GM19395 (cell line): ENCODE measurements at regions not wholly inside any gene's neighbourhood (a gene's known extent, or its start where the extent isn't known, plus 50 kb on each side); places are given as distances from the start of the nearest gene placed in this dataset.
"Not testable (repeated sequence)": the region's sequence is repeated elsewhere in the genome, so short reads cannot be mapped to it uniquely, and the experiment has no call there.

Source experiments
- ATAC-seq: cut with Tn5 transposase; IDR thresholded peaks from one replicate; pipeline ENCODE4 v1.9.1; 2021; ENCODE audit warnings: mild to moderate bottlenecking, moderate library complexity; ENCODE audit not compliant: unreplicated experiment

DNA sequence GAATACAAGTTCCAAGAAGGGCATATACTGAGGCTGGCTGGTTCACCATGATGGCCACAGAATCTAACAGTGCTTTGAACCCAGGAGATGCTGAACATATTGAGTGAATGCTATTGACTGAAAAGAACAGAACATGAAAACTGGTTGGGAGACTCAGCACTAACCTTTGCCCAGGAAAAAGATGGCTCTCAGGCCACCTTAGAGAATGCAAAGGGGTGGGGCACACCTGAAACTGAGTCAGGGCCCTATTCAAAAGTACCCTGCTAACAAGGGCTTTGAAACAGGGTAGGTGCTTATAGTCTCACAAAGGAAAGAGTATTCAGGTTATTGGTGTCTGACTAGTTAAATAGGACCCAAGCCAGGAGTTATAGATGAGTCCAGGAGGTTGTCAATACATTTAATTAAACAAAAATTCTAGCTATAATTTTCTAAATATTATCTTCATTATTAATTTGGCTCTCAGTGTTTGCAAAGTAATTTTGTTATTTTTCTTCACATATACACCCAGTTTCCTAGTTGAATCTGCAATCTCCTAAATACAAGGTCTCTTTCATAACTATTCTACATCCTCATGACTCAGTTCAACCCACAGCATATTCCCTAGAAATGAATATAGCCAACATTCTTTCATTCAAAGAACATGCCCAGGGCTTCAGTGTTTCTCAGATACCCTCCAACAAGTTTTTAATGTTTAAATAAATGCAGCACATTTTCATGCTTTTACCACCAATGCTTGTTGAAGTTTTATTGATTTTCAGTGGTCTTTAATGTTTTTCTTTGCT, 144.2 kb upstream of the RAPGEF2 start:
- ATAC-seq, result no peak

DNA sequence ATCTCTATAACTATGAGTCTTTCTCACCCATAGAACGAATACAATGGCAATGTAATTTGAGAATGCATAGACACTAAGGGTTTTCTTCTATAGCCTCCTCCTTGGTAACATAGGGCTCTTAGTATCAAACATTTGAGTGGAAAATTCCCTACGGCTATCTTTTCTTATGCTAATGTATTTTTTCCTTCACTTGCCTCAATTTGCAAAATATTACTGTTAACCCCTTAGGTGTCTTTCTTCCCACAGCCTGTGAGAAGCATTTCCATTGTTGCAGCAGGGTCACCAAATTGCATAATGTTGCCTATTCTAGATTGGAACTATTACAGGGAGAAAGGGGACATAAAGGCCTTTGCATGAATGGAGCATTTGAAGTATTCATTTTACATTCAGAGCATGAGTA, 140.5 kb upstream of the RAPGEF2 start:
- no peak for ATAC-seq

DNA sequence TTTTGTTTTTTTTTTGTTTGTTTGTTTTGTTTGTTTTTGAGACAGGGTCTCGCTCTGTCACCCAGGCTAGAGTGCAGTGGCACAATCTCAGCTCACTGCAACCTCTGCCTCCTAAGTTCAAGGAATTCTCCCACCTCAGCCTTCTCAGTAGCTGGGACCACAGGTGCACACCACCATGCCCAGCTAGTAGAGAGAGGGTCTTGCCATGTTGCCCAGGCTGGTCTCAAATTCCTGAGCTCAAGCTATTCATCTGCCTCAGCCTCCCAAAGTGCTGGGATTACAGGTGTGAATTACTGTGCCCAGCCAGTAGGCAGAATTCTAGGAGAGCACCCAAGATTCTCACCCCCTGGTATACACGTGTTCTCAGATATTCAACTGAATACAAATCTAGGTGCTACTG, 139.6 kb upstream of the RAPGEF2 start:
- ATAC-seq, result not testable (repeated sequence)

DNA sequence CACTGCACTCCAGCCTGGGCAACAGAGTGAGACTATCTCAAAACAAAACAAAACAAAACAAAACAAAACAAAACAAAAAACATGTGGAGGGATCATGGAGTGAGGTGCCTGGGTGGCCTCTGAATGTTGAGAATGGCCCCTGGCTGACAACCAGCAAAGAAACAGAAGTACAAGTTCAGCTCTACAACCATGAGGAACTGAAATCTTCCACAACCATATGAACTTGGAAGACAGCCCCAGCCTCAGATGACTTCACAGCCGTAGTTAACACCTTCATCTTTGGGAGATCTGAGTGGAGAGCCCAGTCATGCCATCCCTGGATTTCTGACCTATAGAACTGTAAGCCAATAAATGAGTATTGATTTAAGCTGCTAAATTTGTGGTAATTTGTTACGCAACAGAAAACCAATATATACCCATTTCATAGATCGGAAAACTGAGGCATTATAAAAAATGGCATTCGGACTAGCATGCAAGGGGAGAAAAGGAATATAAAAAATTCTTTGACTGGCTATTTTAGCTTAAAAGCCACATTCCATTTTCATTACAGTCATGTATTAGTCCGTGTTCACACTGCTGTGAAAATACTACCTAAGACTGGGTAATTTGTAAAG, 138.7 kb upstream of the RAPGEF2 start:
- no peak for ATAC-seq

DNA sequence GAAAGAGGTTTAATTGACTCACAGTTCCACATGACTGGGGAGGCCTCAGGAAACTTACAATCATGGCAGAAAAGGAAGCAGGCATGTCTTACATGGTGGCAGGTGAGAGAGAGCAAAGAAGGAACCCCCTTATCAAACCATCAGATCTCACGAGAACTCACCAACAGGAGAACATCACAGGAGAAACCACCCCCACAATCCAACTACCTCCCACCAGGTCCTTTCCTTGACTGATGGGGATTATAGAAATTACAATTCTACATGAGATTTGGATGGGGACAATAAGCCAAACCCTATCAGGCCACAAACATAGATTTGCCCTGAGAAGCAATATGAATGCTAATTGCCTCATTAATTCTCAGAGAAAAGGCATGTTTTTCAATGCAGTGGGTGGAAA, 138.2 kb upstream of the RAPGEF2 start:
- no peak for ATAC-seq

DNA sequence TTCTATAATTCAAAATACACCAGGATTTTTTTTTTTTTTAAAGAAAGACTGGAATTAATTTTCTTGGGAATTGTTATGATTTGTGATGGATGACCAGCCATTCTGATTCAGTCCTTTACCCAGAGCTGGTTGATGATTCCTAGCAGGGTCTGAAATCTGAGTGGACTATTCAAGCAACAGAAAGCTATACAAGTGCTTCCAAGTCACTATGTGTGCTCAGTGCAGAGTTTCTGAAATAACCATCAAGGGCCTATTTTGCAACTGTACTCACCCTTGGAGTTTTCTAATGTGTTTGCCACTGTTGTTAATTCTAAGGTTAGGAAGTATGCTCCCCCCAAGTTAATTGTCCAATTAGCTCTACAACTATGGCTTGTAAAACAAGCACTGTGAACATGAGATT, 137.7 kb upstream of the RAPGEF2 start:
- no peak for ATAC-seq

DNA sequence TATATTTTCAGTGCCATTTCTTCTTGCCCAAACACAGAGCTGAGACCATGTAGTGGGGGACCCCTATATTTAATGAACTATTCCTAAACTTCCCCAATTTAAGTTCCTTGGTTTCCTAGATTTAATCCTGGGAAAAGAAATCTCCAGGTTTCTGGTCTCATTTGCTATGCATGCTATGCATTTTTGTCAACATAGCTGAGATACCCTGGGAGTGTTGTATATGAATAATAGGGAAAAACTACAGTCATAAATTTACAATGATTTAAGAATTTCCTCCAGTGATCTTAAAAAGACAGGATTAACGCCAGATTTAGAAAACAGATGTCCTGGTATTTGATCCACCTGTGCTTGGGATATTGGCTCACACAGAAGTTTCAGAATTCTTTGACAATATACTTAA, 136.8 kb upstream of the RAPGEF2 start:
- ATAC-seq, result no peak

DNA sequence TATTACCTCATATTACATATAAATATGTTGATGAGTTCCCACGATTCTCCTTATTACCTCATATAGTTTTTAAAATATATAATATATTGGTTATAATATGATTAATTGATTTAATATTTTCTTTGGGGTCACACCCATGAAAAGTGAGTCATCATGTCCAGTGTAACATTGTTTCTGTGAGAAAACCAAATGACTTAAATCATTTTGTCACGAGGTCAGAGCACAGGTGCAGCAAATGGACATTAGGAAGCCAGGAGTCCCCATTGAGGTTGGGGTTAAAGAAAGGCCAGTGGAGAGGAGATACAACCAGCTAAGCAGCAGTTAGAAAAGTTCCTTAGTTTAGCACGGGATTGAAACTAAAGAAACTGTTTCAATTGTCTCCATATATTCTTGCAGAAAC, 133.9 kb upstream of the RAPGEF2 start:
- ATAC-seq, result no peak

DNA sequence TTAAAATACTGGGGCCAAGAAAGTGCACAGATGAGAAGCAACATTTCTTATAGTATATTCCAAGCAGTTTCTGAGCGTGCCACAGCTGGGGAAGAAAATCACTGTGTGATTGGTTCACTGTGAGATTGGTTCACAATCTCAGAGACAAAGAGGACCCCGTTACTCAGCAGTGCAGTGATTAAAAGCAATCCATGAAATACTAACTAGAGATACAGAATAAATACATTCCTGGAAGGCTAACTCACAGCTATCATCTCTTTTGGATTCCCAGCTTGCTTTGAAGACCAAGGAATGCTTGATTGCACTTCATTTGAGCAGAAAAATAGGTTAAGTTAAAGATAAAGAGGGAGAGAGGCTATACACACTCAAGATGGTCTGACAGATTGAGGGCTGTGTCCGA, 132.1 kb upstream of the RAPGEF2 start:
- no peak for ATAC-seq

DNA sequence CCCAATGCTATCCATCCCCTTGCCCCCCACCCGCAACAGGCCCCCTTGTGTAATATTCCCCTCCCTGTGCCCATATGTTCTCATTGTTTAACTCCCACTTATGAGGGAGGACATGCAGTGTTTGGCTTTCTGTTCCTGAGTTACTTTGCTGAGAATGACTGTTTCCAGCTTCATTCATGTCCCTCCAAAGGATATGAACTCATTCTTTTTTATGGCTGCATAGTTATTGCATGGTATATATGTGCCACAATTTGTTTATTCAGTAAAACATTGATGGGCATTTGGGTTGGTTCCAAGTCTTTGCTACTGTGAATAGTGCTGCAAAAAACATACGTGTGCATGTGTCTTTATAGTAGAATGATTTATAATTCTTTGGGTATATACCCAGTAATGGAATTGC, 128.4 kb upstream of the RAPGEF2 start:
- not testable (repeated sequence) for ATAC-seq

DNA sequence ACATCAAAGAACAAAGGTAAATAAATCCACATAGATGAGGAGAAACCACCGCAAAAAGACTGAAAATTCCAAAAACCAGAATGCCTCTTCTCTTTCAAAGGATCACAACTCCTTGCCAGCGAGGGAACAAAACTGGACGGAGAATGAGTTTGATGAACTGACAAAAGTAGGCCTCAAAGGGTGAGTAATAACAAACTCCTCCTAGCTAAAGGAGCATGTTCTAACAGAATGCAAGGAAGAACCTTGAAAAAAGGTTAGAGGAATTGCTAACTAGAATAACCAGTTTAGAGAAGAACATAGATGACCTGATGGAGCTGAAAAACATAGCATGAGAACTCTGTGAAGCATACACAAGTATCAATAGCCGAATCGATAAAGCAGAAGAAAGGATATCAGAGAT, 122.2 kb upstream of the RAPGEF2 start:
- ATAC-seq, result not testable (repeated sequence)

DNA sequence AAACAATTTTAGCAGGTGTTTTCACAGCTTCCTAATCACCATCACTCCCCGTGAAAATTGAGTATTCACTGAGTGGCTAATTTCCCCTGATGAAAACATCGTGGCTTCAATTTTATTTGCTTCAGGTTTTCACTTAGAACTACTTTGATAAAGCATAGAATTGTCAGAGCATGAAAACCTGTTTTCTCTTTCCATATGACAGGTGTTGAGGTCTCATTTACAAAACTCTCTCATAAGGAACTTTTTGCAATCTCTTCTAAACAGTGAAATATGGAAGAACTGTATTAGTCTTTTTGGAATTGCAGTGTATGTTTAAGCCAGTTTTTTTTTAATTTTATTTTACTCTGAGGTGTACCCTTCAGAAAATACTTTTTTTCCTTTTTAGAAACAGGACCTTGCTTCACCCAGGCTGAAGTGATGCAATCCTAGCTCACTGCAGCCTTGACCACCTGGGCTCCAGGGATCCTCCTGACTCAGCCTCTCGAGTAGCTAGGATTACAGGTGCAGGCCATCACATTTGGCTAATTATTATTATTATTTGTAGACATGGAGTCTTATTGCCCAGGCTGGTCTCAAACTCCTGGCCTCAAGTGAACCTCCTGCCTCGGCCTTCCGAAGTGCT, 111.2 kb upstream of the RAPGEF2 start:
- ATAC-seq, result no peak

DNA sequence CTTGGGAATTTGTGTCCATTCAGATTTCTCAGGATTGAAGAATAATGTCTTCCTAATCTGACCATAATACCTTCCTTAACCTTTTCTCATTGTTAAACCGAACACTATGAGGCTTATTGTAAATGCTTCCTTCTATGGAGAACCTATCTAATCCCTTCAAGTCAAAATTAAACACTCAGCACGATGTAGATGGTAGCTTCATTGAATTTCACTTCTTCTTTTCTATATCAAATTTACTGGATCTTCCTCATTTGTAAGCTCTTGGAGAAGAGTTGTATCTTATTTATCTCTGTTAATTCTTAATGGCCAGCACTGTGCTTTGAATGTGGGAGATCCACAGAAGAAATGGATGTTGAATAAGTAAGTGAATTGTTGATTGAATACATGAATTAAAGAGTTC, 109.0 kb upstream of the RAPGEF2 start:
- ATAC-seq, result no peak

DNA sequence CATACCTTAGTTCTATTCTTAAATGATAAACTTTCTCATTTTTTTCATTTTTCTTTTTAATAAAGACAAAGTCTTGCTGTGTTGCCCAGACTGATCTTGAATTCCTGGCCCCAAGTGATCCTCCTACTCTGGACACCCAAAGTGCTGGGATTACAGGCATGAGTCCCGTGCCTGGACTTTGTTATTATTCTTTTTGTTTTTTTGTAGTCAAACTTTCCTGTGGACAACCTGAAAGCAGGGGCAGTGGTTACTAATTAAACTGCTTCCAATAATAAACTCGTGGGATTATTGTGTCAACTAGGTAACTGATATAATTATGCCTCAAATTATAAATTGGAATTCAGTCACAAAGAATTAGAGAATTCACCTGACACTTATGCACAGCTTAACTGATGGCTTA, 107.8 kb upstream of the RAPGEF2 start:
- no peak for ATAC-seq

DNA sequence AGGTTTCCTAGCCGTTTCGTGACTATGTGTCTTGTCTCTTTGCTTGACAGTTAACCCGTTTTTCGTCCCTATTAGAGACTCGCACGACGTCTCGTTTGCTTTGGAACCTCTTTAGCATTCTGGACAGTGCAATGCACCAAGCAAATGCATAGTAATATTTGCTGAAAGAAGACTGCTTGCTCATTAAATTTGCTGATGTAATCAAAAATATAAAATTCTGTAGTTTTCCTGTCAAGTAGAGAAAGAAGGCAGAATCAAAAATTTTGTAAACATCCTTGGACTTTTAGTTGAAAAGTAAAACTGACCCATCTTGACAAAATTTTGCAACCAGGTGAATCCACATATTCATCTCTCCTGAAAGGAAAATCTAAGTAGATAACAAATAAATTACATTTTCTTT, 106.9 kb upstream of the RAPGEF2 start:
- ATAC-seq, result no peak

DNA sequence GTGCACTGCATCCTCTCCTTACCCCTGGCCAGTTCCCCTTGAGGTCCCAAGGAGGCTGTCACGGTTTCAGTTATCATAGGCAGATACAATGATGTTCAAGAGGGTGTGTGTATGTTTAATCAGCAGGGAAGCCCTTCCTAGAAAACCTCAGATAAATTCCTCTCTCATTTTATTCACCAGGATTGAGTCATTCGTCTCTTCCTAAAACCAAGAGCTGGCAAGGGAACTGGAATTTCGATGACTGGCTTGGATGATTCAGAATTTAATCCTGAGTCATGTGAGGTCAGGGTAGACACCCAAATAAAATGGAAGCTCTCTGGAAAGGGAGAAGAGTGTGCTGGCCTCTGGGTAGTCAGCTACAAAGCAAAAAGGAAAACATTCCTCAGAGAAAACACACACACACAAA, 106.2 kb upstream of the RAPGEF2 start:
- no peak for ATAC-seq

DNA sequence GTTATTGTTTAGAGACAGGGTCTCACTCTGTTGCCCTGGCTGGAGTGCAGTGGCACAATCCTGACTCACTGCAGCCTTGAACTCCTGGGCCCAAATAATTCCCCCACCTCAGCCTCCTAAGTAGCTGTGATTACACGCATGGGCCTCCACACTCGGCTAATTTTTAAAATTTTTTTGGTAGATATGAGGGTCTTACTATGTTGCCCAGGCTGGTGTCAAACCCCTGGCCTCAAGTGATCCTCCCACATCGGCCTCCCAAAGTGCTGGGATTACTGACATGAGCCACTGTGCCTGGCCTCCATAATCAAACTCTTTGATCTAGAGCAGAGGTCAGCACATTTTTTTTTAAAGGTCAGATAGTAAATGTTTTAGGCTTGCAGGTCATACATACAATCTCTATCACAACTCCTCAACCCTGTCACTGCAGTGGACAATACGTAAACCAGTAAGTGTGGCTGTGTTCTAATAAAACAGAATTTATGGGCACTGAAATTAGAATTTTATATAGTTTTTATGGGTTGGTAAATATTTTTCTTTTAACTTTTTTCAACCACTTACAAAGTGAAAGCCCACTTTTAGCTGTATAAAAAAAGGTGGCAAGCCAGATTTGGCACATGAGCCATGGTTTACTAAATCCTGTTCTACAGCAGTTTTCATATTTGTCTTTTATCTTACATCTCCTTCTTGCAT, 105.1 kb upstream of the RAPGEF2 start:
- no peak for ATAC-seq

DNA sequence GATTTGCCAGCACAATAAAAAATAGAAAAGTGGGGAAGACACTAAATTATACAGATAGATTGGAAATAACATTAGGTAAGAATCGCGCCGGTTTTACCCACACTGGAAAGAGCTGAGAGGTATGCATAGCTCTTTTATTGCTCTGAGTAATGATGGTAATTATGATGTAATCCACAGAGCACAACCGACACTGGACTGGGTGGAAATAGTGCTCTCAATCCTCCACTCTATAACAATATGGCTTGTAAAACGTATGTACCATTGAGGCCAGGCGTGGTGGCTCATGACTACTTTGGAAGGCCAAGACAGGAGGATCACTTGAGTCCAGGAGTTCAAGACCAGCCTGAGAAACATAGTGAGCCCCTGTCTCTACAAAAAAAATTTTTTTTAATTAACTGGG, 104.3 kb upstream of the RAPGEF2 start:
- ATAC-seq, result no peak

DNA sequence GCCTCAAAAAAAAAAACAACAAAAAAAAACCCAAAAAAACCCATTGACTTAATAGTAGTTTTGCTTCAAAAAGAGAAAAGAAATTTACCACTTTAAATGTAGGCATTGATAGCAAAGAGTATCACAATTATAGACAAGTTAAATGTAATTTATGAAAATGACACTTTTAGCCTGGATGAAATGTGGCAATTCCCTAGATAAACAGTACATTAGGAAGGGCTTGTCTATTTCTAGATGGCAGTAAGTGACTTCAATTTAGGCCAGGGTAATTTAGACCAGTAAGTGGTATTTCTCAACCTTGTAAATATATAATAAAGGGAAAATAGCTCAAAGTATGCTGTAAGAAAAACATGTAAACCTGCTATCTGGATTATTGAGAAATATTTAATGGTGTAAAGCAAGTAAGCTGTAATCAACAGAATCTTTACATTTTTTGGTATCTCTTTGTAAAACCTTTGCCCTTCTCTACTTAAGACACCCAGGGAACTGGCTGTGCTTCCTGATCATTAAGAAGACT, 103.7 kb upstream of the RAPGEF2 start:
- ATAC-seq, result no peak

DNA sequence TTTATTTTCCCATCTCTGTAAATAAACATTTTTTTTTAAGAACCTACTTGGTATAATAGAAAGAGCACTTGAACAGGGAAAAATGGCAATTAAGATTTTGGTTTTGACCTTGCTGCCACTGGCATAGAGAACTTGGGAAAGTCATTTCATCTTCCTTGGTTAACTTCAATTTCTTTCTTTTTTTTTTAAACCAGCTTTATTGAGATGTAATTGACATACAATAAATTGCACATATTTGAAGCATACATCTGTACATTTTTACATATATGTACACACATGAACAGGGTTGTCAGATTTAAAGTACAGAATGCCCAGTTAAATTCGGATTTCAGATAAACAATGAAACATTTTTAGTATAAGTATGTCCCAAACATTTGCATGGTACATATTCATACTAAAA, 103.0 kb upstream of the RAPGEF2 start:
- ATAC-seq, result no peak

DNA sequence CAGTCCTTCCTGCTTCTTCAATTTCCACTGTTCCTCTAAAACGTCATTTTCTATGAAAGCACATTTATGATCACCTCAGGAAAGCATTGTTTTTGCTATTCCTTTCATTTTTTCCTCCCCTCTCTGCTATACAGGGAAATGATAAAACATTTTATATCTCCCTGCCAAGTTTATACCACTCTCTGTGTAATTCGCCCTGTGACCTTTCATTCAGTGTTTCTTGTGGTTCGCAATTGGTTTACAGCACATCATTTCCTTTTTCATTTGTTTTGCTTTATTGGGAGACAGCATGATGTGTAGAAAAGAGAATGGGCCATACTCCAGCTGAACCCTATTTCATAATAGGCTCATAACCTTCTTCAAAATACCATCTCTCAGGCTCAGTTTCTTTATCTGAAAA, 99.9 kb upstream of the RAPGEF2 start:
- ATAC-seq, result no peak
